Activated CD4-positive, alpha-beta T cell treated with anti-CD3 and anti-CD28 coated beads, Interleukin-10, Interleukin-2, amounts not matched to agents 100 ng/mL and 50 ng/mL, durations not matched to agents 16 hours and 8 hours (primary cell): ENCODE measurements at regions not wholly inside any gene's neighbourhood (a gene's known extent, or its start where the extent isn't known, plus 50 kb on each side); places are given as distances from the start of the nearest gene placed in this dataset.
"Not testable (repeated sequence)": the region's sequence is repeated elsewhere in the genome, so short reads cannot be mapped to it uniquely, and the experiment has no call there.

ENCODE experiments used
- DNase-seq: peaks from one replicate; pipeline ENCODE4 v3.0.0-alpha.2; 2020

- DNase-seq, result no peak
Observed at GRCh38 chr1:2953688-2954285, 67.5 kb upstream of the ACTRT2 start.

- DNase-seq, result no peak
Observed at GRCh38 chr1:2955652-2956051, 65.6 kb upstream of the ACTRT2 start.

- DNase-seq, result no peak
Observed at GRCh38 chr1:2956576-2956975, 64.7 kb upstream of the ACTRT2 start.

- no peak for DNase-seq
Observed at GRCh38 chr1:2957329-2957728, 63.9 kb upstream of the ACTRT2 start.

GRCh38 chr1:2959881-2960280 is 61.4 kb upstream of the ACTRT2 start:
- DNase-seq, result not testable (repeated sequence)

GRCh38 chr1:2961081-2961480 is 60.2 kb upstream of the ACTRT2 start:
- DNase-seq, result no peak

- no peak for DNase-seq
Observed at GRCh38 chr1:2961661-2962060, 59.6 kb upstream of the ACTRT2 start.

GRCh38 chr1:2962061-2962460 is 59.2 kb upstream of the ACTRT2 start:
- DNase-seq, result no peak

GRCh38 chr1:2962541-2962940 is 58.7 kb upstream of the ACTRT2 start:
- DNase-seq, result no peak

- DNase-seq, result no peak
Observed at GRCh38 chr1:2962946-2963345, 58.3 kb upstream of the ACTRT2 start.

- no peak for DNase-seq
Observed at GRCh38 chr1:2965676-2966075, 55.6 kb upstream of the ACTRT2 start.

GRCh38 chr1:2966449-2967328 is 54.6 kb upstream of the ACTRT2 start:
- no peak for DNase-seq

GRCh38 chr1:2967329-2967725 is 53.9 kb upstream of the ACTRT2 start:
- no peak for DNase-seq

GRCh38 chr1:2967881-2968280 is 53.4 kb upstream of the ACTRT2 start:
- no peak for DNase-seq

GRCh38 chr1:2968471-2968881 is 52.8 kb upstream of the ACTRT2 start:
- no peak for DNase-seq

GRCh38 chr1:2969011-2969844 is 52.0 kb upstream of the ACTRT2 start:
- no peak for DNase-seq

GRCh38 chr1:2969845-2970291 is 51.4 kb upstream of the ACTRT2 start:
- no peak for DNase-seq

GRCh38 chr1:2970311-2971071 is 50.8 kb upstream of the ACTRT2 start:
- DNase-seq, result no peak

GRCh38 chr1:2971101-2971501 is 50.2 kb upstream of the ACTRT2 start:
- no peak for DNase-seq
